ENCODE measurements at regions not wholly inside any gene's neighbourhood (a gene's known extent, or its start where the extent isn't known, plus 50 kb on each side); places are given as distances from the start of the nearest gene placed in this dataset.
"Not testable (repeated sequence)": the region's sequence is repeated elsewhere in the genome, so short reads cannot be mapped to it uniquely, and the experiment has no call there.

GRCh38 chr6:9248133-9248532 lies 812.8 kb upstream of the SLC35B3 start:
- Mint-ChIP-seq H3K4me3 (no peak overlapping the region), H3K4me1 (no peaks in the 10 kb centered on the region), H3K27ac (no peak overlapping the region), H3K36me3 (no peaks in the 10 kb centered on the region), H3K27me3 (no peaks in the 10 kb centered on the region), H3K9me3 (ENCODE audit: low read depth) (peaks cover 7% of the 10 kb centered on the region)
- no peak for ATAC-seq
- DNase-seq = no peak
- CTCF ChIA-PET = no interaction called here

GRCh38 chr6:9240861-9241260 lies 805.5 kb upstream of the SLC35B3 start:
- ATAC-seq (no peak), DNase-seq (no peak)
- H3K27ac Mint-ChIP-seq = no peak overlapping the region
- H3K4me1 Mint-ChIP-seq = no peaks in the 10 kb centered on the region
- H3K27me3 Mint-ChIP-seq = no peaks in the 10 kb centered on the region
- H3K36me3 Mint-ChIP-seq = no peaks in the 10 kb centered on the region
- H3K4me3 Mint-ChIP-seq = no peak overlapping the region
- CTCF ChIA-PET = no interaction called here
- peaks cover 20% of the 10 kb centered on the region for H3K9me3 Mint-ChIP-seq (ENCODE audit: low read depth)

GRCh38 chr6:9236443-9236842 lies 801.1 kb upstream of the SLC35B3 start:
- Mint-ChIP-seq H3K36me3 (no peaks in the 10 kb centered on the region), H3K27me3 (no peaks in the 10 kb centered on the region), H3K4me1 (no peaks in the 10 kb centered on the region), H3K4me3 (no peak overlapping the region), H3K27ac (no peak overlapping the region), H3K9me3 (ENCODE audit: low read depth) (peaks cover 13% of the 10 kb centered on the region)
- CTCF ChIA-PET = no interaction called here
- DNase-seq (no peak), ATAC-seq (no peak)

- Mint-ChIP-seq H3K27ac (no peak overlapping the region), H3K9me3 (ENCODE audit: low read depth) (peaks cover 6% of the 10 kb centered on the region), H3K27me3 (no peaks in the 10 kb centered on the region), H3K4me1 (no peaks in the 10 kb centered on the region), H3K4me3 (no peak overlapping the region), H3K36me3 (no peaks in the 10 kb centered on the region)
- CTCF ChIA-PET = no interaction called here
- ATAC-seq = no peak
- DNase-seq = no peak
These were observed 798.3 kb upstream of the SLC35B3 start for GRCh38 chr6:9233686-9234085.

GRCh38 chr6:9233226-9233625 lies 797.9 kb upstream of the SLC35B3 start:
- no peak overlapping the region for H3K4me3 Mint-ChIP-seq
- H3K9me3 Mint-ChIP-seq (ENCODE audit: low read depth) = peaks cover 6% of the 10 kb centered on the region
- H3K27me3 Mint-ChIP-seq = no peaks in the 10 kb centered on the region
- DNase-seq (no peak), ATAC-seq (no peak)
- H3K27ac Mint-ChIP-seq = no peak overlapping the region
- no peaks in the 10 kb centered on the region for H3K4me1 Mint-ChIP-seq
- no peaks in the 10 kb centered on the region for H3K36me3 Mint-ChIP-seq
- CTCF ChIA-PET = no interaction called here

GRCh38 chr6:9225441-9225871 lies 790.1 kb upstream of the SLC35B3 start:
- Mint-ChIP-seq H3K9me3 (ENCODE audit: low read depth) (peaks cover 34% of the 10 kb centered on the region), H3K4me1 (no peaks in the 10 kb centered on the region), H3K27me3 (no peaks in the 10 kb centered on the region), H3K27ac (no peak overlapping the region), H3K4me3 (no peak overlapping the region), H3K36me3 (no peaks in the 10 kb centered on the region)
- DNase-seq = no peak
- no peak for ATAC-seq
- CTCF ChIA-PET = no interaction called here

GRCh38 chr6:9224539-9224938 lies 789.2 kb upstream of the SLC35B3 start:
- Mint-ChIP-seq H3K27me3 (no peaks in the 10 kb centered on the region), H3K36me3 (no peaks in the 10 kb centered on the region), H3K4me3 (no peak overlapping the region), H3K4me1 (no peaks in the 10 kb centered on the region), H3K27ac (no peak overlapping the region), H3K9me3 (ENCODE audit: low read depth) (peaks cover 34% of the 10 kb centered on the region)
- CTCF ChIA-PET = no interaction called here
- ATAC-seq (no peak), DNase-seq (no peak)

- DNase-seq; H3K27me3 Mint-ChIP-seq; H3K4me1 Mint-ChIP-seq; H3K27ac Mint-ChIP-seq; ATAC-seq; H3K4me3 Mint-ChIP-seq; CTCF ChIA-PET; H3K9me3 Mint-ChIP-seq (ENCODE audit: low read depth); H3K36me3 Mint-ChIP-seq: not testable (repeated sequence)
These were observed 778.4 kb upstream of the SLC35B3 start for GRCh38 chr6:9213717-9214116.

GRCh38 chr6:9208966-9209365 lies 773.6 kb upstream of the SLC35B3 start:
- ATAC-seq (no peak), DNase-seq (no peak)
- Mint-ChIP-seq H3K36me3 (no peaks in the 10 kb centered on the region), H3K27ac (no peak overlapping the region), H3K9me3 (ENCODE audit: low read depth) (peaks cover 7% of the 10 kb centered on the region), H3K27me3 (no peaks in the 10 kb centered on the region), H3K4me1 (no peaks in the 10 kb centered on the region), H3K4me3 (no peak overlapping the region)
- CTCF ChIA-PET = no interaction called here

- H3K36me3 Mint-ChIP-seq = no peaks in the 10 kb centered on the region
- CTCF ChIA-PET = no interaction called here
- ATAC-seq (no peak), DNase-seq (no peak)
- H3K27ac Mint-ChIP-seq = no peak overlapping the region
- H3K9me3 Mint-ChIP-seq (ENCODE audit: low read depth) = peaks cover 10% of the 10 kb centered on the region
- no peak overlapping the region for H3K4me3 Mint-ChIP-seq
- no peaks in the 10 kb centered on the region for H3K27me3 Mint-ChIP-seq
- H3K4me1 Mint-ChIP-seq = no peaks in the 10 kb centered on the region
These were observed 770.3 kb upstream of the SLC35B3 start for GRCh38 chr6:9205645-9206044.

- ATAC-seq (no peak), DNase-seq (no peak)
- no peak overlapping the region for H3K27ac Mint-ChIP-seq
- no peaks in the 10 kb centered on the region for H3K27me3 Mint-ChIP-seq
- H3K36me3 Mint-ChIP-seq = no peaks in the 10 kb centered on the region
- peaks cover 10% of the 10 kb centered on the region for H3K9me3 Mint-ChIP-seq (ENCODE audit: low read depth)
- no peaks in the 10 kb centered on the region for H3K4me1 Mint-ChIP-seq
- CTCF ChIA-PET = no interaction called here
- H3K4me3 Mint-ChIP-seq = no peak overlapping the region
These were observed 768.8 kb upstream of the SLC35B3 start for GRCh38 chr6:9204171-9204570.

GRCh38 chr6:9200712-9201111 lies 765.4 kb upstream of the SLC35B3 start:
- no peaks in the 10 kb centered on the region for H3K27me3 Mint-ChIP-seq
- H3K4me3 Mint-ChIP-seq = no peak overlapping the region
- CTCF ChIA-PET = no interaction called here
- no peak overlapping the region for H3K27ac Mint-ChIP-seq
- H3K4me1 Mint-ChIP-seq = no peaks in the 10 kb centered on the region
- peaks cover 5% of the 10 kb centered on the region for H3K9me3 Mint-ChIP-seq (ENCODE audit: low read depth)
- ATAC-seq (no peak), DNase-seq (no peak)
- no peaks in the 10 kb centered on the region for H3K36me3 Mint-ChIP-seq

- Mint-ChIP-seq H3K36me3 (no peaks in the 10 kb centered on the region), H3K27ac (no peak overlapping the region), H3K27me3 (no peaks in the 10 kb centered on the region), H3K4me3 (no peak overlapping the region), H3K4me1 (no peaks in the 10 kb centered on the region), H3K9me3 (ENCODE audit: low read depth) (no peaks in the 10 kb centered on the region)
- DNase-seq (no peak), ATAC-seq (no peak)
- CTCF ChIA-PET = no interaction called here
These were observed 762.4 kb upstream of the SLC35B3 start for GRCh38 chr6:9197726-9198125.

GRCh38 chr6:9195322-9195721 lies 760.0 kb upstream of the SLC35B3 start:
- H3K27me3 Mint-ChIP-seq = no peaks in the 10 kb centered on the region
- H3K36me3 Mint-ChIP-seq = no peaks in the 10 kb centered on the region
- DNase-seq (no peak), ATAC-seq (no peak)
- H3K27ac Mint-ChIP-seq = no peak overlapping the region
- CTCF ChIA-PET = no interaction called here
- no peaks in the 10 kb centered on the region for H3K4me1 Mint-ChIP-seq
- H3K9me3 Mint-ChIP-seq (ENCODE audit: low read depth) = peaks cover 4% of the 10 kb centered on the region
- H3K4me3 Mint-ChIP-seq = no peak overlapping the region

- Mint-ChIP-seq H3K9me3 (ENCODE audit: low read depth) (peaks cover 4% of the 10 kb centered on the region), H3K36me3 (no peaks in the 10 kb centered on the region), H3K4me1 (no peaks in the 10 kb centered on the region), H3K27ac (no peak overlapping the region), H3K4me3 (no peak overlapping the region), H3K27me3 (no peaks in the 10 kb centered on the region)
- DNase-seq (no peak), ATAC-seq (no peak)
- CTCF ChIA-PET = no interaction called here
These were observed 757.1 kb upstream of the SLC35B3 start for GRCh38 chr6:9192405-9192909.

Data from activated CD8-positive, alpha-beta memory T cell treated with anti-CD3 and anti-CD28 coated beads, Interleukin-2, amount 10 ng/mL, durations not matched to agents 7 days and 5 days (primary cell).